Ishikawa (cell line): ENCODE measurements at regions not wholly inside any gene's neighbourhood (a gene's known extent, or its start where the extent isn't known, plus 50 kb on each side); places are given as distances from the start of the nearest gene placed in this dataset.

Source experiments
- EP300 ChIP-seq: IDR thresholded peaks from 2 replicates; pipeline ENCODE4 v1.6.1; 2012; ENCODE audit warnings: borderline replicate concordance
- NFIC ChIP-seq: IDR thresholded peaks from 2 replicates; pipeline ENCODE4 v1.6.1; 2012
- TF ChIP-seq, protein P1 (sequence below): IDR thresholded peaks from 2 replicates; pipeline ENCODE4 v1.6.1; 2012; ENCODE audit warnings: low read depth, mild to moderate bottlenecking

DNA sequence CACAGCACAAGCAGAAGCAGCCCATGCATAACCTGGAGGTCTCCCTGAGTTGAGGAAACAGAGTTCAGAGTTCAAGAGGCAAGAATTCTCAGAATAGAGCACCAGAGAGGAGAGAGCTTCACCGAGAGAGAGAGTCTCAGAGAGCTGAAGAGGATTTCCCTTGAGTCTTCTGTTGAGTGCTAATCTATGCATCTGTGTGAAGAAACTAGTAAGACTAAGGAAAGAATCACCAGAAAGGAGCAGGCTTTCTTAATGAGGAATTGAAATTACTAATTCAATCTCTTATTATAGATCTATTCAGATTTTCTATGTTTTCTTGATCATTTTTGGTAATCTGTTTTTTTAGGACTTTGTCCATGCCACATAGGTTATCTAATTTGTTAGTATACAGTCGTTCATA, 89.3 kb upstream of the CTAGE1 start:
- TF ChIP-seq EP300, result no peak
- TF ChIP-seq NFIC, result no peak
- TF ChIP-seq, protein P1, sequence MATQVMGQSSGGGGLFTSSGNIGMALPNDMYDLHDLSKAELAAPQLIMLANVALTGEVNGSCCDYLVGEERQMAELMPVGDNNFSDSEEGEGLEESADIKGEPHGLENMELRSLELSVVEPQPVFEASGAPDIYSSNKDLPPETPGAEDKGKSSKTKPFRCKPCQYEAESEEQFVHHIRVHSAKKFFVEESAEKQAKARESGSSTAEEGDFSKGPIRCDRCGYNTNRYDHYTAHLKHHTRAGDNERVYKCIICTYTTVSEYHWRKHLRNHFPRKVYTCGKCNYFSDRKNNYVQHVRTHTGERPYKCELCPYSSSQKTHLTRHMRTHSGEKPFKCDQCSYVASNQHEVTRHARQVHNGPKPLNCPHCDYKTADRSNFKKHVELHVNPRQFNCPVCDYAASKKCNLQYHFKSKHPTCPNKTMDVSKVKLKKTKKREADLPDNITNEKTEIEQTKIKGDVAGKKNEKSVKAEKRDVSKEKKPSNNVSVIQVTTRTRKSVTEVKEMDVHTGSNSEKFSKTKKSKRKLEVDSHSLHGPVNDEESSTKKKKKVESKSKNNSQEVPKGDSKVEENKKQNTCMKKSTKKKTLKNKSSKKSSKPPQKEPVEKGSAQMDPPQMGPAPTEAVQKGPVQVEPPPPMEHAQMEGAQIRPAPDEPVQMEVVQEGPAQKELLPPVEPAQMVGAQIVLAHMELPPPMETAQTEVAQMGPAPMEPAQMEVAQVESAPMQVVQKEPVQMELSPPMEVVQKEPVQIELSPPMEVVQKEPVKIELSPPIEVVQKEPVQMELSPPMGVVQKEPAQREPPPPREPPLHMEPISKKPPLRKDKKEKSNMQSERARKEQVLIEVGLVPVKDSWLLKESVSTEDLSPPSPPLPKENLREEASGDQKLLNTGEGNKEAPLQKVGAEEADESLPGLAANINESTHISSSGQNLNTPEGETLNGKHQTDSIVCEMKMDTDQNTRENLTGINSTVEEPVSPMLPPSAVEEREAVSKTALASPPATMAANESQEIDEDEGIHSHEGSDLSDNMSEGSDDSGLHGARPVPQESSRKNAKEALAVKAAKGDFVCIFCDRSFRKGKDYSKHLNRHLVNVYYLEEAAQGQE, result no peak
